Panc1 (cell line): ENCODE measurements at regions not wholly inside any gene's neighbourhood (a gene's known extent, or its start where the extent isn't known, plus 50 kb on each side); places are given as distances from the start of the nearest gene placed in this dataset.

Experiments used
- ATAC-seq: fragments of 200-7000 bp; cut with Tn5 transposase; 2 replicates; pipeline ENCODE4 v1.9.1; 2020; ENCODE audit warnings: mild to moderate bottlenecking, moderate library complexity
- BruUV-seq: library from RNA; stranded (reverse); fragments of 400-500 nt; replicated peaks from 2 replicates; lab custom pipeline; 2021; lab: Mats Ljungman, UMichigan
- CTCF ChIA-PET: fragments of 300-600 bp; sonication (Branson Sonifier 250); formaldehyde crosslinking; loops from one replicate; lab custom pipeline; 2022; ENCODE audit warnings: antibody characterized with exemption; lab: Charles Lee
- POLR2A ChIA-PET: fragments of 300-600 bp; sonication (Branson Sonifier 250); formaldehyde crosslinking; loops from one replicate; lab custom pipeline; 2022; ENCODE audit warnings: antibody characterized with exemption; lab: Charles Lee
- DNase-seq: peaks from one replicate; pipeline ENCODE4 v3.0.0-alpha.2; 2010; ENCODE audit warnings: low read depth, low spot score
- H3K27ac ChIP-seq: 2 replicates; pipeline ENCODE4 v1.5.1; 2011; ENCODE audit warnings: mild to moderate bottlenecking, low read length, inconsistent platforms
- H3K27me3 ChIP-seq: fragments of 200-500 bp; sonication (Bioruptor generic); 2 replicates; pipeline ENCODE4 v1.6.0; 2014; ENCODE audit warnings: low read length, inconsistent platforms; ENCODE audit not compliant: control insufficient read depth, insufficient read depth
- H3K36me3 ChIP-seq: fragments of 200-500 bp; sonication (Bioruptor generic); 2 replicates; pipeline ENCODE4 v1.5.1; 2014; ENCODE audit warnings: inconsistent platforms, mild to moderate bottlenecking, low read length, moderate library complexity; ENCODE audit not compliant: control insufficient read depth, insufficient read depth
- H3K4me1 ChIP-seq: 2 replicates; pipeline ENCODE4 v1.5.1; 2011; ENCODE audit warnings: inconsistent platforms, mild to moderate bottlenecking, low read length, moderate library complexity; ENCODE audit not compliant: control insufficient read depth, insufficient read depth
- H3K4me3 ChIP-seq, 2 experiments: 2 replicates each; pipeline ENCODE4 v1.5.1; 2011 to 2012; ENCODE audit warnings: low read depth in 2 of 2, low read length in 2 of 2, mild to moderate bottlenecking in 2 of 2, inconsistent platforms in 1 of 2, moderate library complexity in 1 of 2
- H3K9me3 ChIP-seq: fragments of 200-500 bp; sonication (Bioruptor generic); 2 replicates; pipeline ENCODE4 v1.5.1; 2014; ENCODE audit warnings: low read depth, mild to moderate bottlenecking, inconsistent platforms, low read length, moderate library complexity; ENCODE audit not compliant: control insufficient read depth, insufficient read depth
- CTCF ChIP-seq: fragments of 450-650 bp; IDR thresholded peaks from 2 replicates; pipeline ENCODE4 v1.5.1; 2017; ENCODE audit warnings: mild to moderate bottlenecking
- POLR2AphosphoS5 ChIP-seq: IDR thresholded peaks from 2 replicates; pipeline ENCODE4 v1.6.1; 2012; ENCODE audit warnings: mild to moderate bottlenecking, low read depth, low read length, moderate library complexity
- REST ChIP-seq, 2 experiments: IDR thresholded peaks; 2 replicates each; pipeline ENCODE4 v1.6.1; 2011 to 2012; ENCODE audit warnings: low read depth in 2 of 2, control low read depth in 1 of 2, low read length in 1 of 2, mild to moderate bottlenecking in 1 of 2, moderate library complexity in 1 of 2; ENCODE audit not compliant: insufficient read depth in 1 of 2
- SIN3A ChIP-seq: IDR thresholded peaks from 2 replicates; pipeline ENCODE4 v1.6.1; 2012; ENCODE audit warnings: low read depth, mild to moderate bottlenecking, low read length, moderate library complexity, borderline replicate concordance; ENCODE audit not compliant: insufficient read depth
- TCF7L2 ChIP-seq: IDR thresholded peaks from 2 replicates; pipeline ENCODE4 v1.6.1; 2011; ENCODE audit warnings: mild to moderate bottlenecking, low read depth, low read length, inconsistent platforms
- in situ Hi-C: cut with HindIII; loops from 2 replicates; pipeline ENCODE4 v1.10.0; 2016; ENCODE audit warnings: low sequenced_read_pairs, low pct_unique_long_range_greater_than_20kb
- intact Hi-C: fragments of 100-400 bp; cut with micrococcal nuclease; formaldehyde crosslinking; loops from one replicate; pipeline ENCODE4 v1.10.0; 2022; ENCODE audit not compliant: unreplicated experiment

DNA sequence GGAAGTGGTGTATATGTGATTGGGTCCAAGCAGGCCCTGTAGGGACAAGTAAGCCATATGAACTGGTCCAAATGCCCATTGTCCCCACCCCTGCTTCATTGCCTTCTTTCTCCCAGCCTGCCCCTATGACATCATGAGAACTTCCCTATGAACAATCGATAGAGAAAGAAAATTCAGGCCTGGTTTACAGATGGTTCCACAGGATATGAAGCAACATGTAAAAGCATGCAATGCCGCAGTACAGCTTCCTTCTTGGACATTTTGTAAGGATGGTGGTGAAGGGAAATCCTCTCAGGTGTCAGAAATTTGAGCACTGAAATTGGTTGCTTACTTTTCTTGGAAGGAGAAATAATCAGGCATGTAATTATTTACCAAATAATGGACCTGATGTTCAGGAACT, 581.7 kb downstream of the MRPL39 start:
- CTCF ChIA-PET = no interaction called here

DNA sequence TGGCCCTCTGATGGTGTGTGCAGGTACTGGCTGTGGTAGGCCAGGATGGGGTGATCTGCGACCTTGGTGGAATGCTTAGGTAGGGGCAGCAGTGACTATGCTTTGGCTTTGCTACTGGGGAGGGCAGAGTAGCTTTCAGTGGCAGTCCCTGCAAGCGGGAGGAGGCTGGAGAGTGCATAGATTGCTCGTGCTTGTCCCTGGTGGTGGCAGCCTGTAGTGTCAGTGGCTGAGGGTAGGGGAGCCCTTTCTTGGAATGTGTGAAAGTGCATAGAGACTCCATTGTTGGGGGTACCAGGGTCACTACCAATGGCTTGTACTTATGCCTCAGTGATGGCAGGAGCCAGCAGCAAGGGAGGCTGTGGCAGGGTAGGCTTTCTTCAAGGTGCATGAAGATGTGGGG, 582.6 kb downstream of the MRPL39 start:
- BruUV-seq = no TSS peak
- in situ Hi-C loops (no loop called here), intact Hi-C loops (no loop called here)
- Histone ChIP-seq H3K27ac (no peak overlapping the region), H3K4me1 (no peaks in the 10 kb centered on the region), H3K4me3 (no peak overlapping the region), H3K9me3 (no peaks in the 10 kb centered on the region), H3K27me3 (no peaks in the 10 kb centered on the region), H3K36me3 (no peaks in the 10 kb centered on the region)
- CTCF ChIA-PET = no interaction called here
- TF ChIP-seq REST (IDR thresholded peaks at IDR 0.05; ENCODE audit: insufficient read depth in 1 of 2, low read depth in 2 of 2, low read length in 1 of 2) (no peak), POLR2AphosphoS5 (no peak), CTCF (no peak), SIN3A (no peak), TCF7L2 (no peak)
- POLR2A ChIA-PET = no interaction called here
- ATAC-seq (no peak), DNase-seq (no peak)

More for the DNA sequence above, 581.7 kb downstream of the MRPL39 start:
- Histone ChIP-seq H3K9me3 (no peaks in the 10 kb centered on the region), H3K4me1 (no peaks in the 10 kb centered on the region), H3K27ac (no peak overlapping the region), H3K36me3 (no peaks in the 10 kb centered on the region), H3K4me3 (no peak overlapping the region), H3K27me3 (no peaks in the 10 kb centered on the region)
- DNase-seq (no peak), ATAC-seq (no peak)
- intact Hi-C loops = no loop called here
- BruUV-seq = no TSS peak
- in situ Hi-C loops = no loop called here
- POLR2A ChIA-PET = no interaction called here
- TF ChIP-seq POLR2AphosphoS5 (no peak), TCF7L2 (no peak), SIN3A (no peak), REST (IDR thresholded peaks at IDR 0.05; ENCODE audit: insufficient read depth in 1 of 2, low read depth in 2 of 2, low read length in 1 of 2) (no peak), CTCF (no peak)
